ENCODE measurements at regions not wholly inside any gene's neighbourhood (a gene's known extent, or its start where the extent isn't known, plus 50 kb on each side); places are given as distances from the start of the nearest gene placed in this dataset.

GRCh38 chrX:124238268-124238667 lies 94.2 kb upstream of the TEX13D start:
- CTCF ChIA-PET: interaction anchor here (1.0 kb wide), 1 partner anchor 11 kb away, joined by 3 read pairs; no protein-coding TSS in a partner anchor
- no peak overlapping the region for H3K27ac ChIP-seq (ENCODE audit: low read depth, low read length)
- H3K4me3 ChIP-seq (ENCODE audit: low read depth, low read length): no peak overlapping the region
- H3K27me3 ChIP-seq (ENCODE audit: control insufficient read depth, insufficient read depth, low read length): no peaks in the 10 kb centered on the region
- TF ChIP-seq, protein P1, sequence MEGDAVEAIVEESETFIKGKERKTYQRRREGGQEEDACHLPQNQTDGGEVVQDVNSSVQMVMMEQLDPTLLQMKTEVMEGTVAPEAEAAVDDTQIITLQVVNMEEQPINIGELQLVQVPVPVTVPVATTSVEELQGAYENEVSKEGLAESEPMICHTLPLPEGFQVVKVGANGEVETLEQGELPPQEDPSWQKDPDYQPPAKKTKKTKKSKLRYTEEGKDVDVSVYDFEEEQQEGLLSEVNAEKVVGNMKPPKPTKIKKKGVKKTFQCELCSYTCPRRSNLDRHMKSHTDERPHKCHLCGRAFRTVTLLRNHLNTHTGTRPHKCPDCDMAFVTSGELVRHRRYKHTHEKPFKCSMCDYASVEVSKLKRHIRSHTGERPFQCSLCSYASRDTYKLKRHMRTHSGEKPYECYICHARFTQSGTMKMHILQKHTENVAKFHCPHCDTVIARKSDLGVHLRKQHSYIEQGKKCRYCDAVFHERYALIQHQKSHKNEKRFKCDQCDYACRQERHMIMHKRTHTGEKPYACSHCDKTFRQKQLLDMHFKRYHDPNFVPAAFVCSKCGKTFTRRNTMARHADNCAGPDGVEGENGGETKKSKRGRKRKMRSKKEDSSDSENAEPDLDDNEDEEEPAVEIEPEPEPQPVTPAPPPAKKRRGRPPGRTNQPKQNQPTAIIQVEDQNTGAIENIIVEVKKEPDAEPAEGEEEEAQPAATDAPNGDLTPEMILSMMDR (IDR thresholded peaks at IDR 0.05; ENCODE audit: low read depth, low read length): no peak
- DNase-seq (ENCODE audit: low read depth, low spot score): no peak
- no peaks in the 10 kb centered on the region for H3K9me3 ChIP-seq (ENCODE audit: control insufficient read depth, insufficient read depth, low read length)
- POLR2A ChIA-PET: no interaction called here

DNA sequence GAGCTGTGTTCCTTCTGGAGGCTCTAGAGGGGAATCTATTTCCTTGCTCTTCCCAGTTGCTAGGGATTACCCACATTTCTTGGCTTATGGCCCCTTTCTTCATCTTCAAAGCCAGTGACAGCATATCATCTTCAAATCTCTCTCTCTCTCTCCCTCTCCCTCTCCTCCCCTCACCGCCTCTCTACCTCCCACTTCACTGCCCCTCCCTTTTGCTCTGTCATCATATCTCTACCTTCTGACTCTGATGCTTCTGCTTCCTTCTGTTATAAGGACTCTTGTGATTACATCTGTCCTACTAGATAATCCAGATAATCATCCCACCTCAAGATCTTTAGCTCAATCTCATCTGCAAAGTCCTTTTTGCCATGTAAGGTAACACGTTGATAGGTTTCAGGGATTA lies 93.1 kb upstream of the TEX13D start:
- ChIA-PET POLR2A (no interaction called here), CTCF (no interaction called here)
- H3K4me3 ChIP-seq (ENCODE audit: low read depth, low read length): no peak overlapping the region
- no peak for DNase-seq (ENCODE audit: low read depth, low spot score)
- H3K27ac ChIP-seq (ENCODE audit: low read depth, low read length): no peak overlapping the region
- TF ChIP-seq, protein P1 (IDR thresholded peaks at IDR 0.05; ENCODE audit: low read depth, low read length): no peak
- H3K9me3 ChIP-seq (ENCODE audit: control insufficient read depth, insufficient read depth, low read length): no peaks in the 10 kb centered on the region
- H3K27me3 ChIP-seq (ENCODE audit: control insufficient read depth, insufficient read depth, low read length): no peaks in the 10 kb centered on the region

GRCh38 chrX:124239911-124240310 lies 92.5 kb upstream of the TEX13D start:
- DNase-seq (ENCODE audit: low read depth, low spot score): no peak
- Histone ChIP-seq H3K4me3 (ENCODE audit: low read depth, low read length) (no peak overlapping the region), H3K27ac (ENCODE audit: low read depth, low read length) (no peak overlapping the region), H3K27me3 (ENCODE audit: control insufficient read depth, insufficient read depth, low read length) (no peaks in the 10 kb centered on the region), H3K9me3 (ENCODE audit: control insufficient read depth, insufficient read depth, low read length) (no peaks in the 10 kb centered on the region)
- TF ChIP-seq, protein P1 (IDR thresholded peaks at IDR 0.05; ENCODE audit: low read depth, low read length): no peak
- CTCF ChIA-PET: no interaction called here
- POLR2A ChIA-PET: no interaction called here

DNA sequence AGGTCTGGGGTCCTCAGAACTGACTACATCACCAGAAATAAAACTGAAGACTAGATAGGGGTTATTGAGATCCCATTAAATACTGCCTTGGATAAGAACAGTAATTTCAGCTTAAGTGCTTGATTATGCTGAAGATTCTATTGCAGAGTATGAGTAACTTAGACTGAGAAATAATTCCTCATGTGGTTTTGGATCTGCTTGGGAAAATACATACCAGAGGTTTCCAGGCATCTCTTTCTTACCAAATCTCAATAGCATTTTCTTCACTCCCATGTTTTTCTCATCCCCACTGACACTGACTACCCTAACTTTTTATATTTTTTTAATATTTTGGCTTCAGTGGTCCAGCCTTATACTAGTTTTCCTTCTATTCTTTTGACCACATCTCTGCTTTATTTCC lies 92.0 kb upstream of the TEX13D start:
- H3K27ac ChIP-seq (ENCODE audit: low read depth, low read length): no peak overlapping the region
- TF ChIP-seq, protein P1 (IDR thresholded peaks at IDR 0.05; ENCODE audit: low read depth, low read length): no peak
- ChIA-PET POLR2A (no interaction called here), CTCF (no interaction called here)
- no peaks in the 10 kb centered on the region for H3K27me3 ChIP-seq (ENCODE audit: control insufficient read depth, insufficient read depth, low read length)
- no peak for DNase-seq (ENCODE audit: low read depth, low spot score)
- H3K9me3 ChIP-seq (ENCODE audit: control insufficient read depth, insufficient read depth, low read length): no peaks in the 10 kb centered on the region
- H3K4me3 ChIP-seq (ENCODE audit: low read depth, low read length): no peak overlapping the region

DNA sequence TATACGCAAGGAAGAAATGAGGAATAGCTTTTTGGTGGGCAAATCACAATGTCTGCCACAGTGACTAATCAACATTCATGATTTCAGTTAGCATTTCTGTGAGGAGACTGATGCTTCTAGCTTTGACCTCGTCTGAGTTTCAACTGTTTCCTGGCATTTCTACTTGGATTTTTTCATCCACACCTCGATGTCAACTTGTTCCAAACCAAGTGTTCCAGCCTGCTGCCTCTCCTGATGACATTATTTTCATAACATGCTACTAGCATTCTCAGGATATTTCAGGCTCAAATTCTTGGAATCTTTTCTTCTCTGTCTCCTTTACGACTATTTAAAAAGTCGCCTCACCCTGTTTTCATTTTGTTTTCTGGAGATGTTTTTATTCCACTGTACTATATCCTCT lies 90.3 kb upstream of the TEX13D start:
- no peaks in the 10 kb centered on the region for H3K9me3 ChIP-seq (ENCODE audit: control insufficient read depth, insufficient read depth, low read length)
- no peak for DNase-seq (ENCODE audit: low read depth, low spot score)
- no peak overlapping the region for H3K4me3 ChIP-seq (ENCODE audit: low read depth, low read length)
- CTCF ChIA-PET: no interaction called here
- TF ChIP-seq, protein P1 (IDR thresholded peaks at IDR 0.05; ENCODE audit: low read depth, low read length): no peak
- H3K27me3 ChIP-seq (ENCODE audit: control insufficient read depth, insufficient read depth, low read length): no peaks in the 10 kb centered on the region
- POLR2A ChIA-PET: no interaction called here
- no peak overlapping the region for H3K27ac ChIP-seq (ENCODE audit: low read depth, low read length)
